Uterus (tissue), 2 donors: ENCODE measurements at regions not wholly inside any gene's neighbourhood (a gene's known extent, or its start where the extent isn't known, plus 50 kb on each side); places are given as distances from the start of the nearest gene placed in this dataset.

Source experiments
- POLR2A ChIP-seq, 2 donors: fragments of 450-650 bp; IDR thresholded peaks; one replicate each; pipeline ENCODE4 v1.6.1; 2016; ENCODE audit warnings: antibody characterized with exemption in 2 of 2, mild to moderate bottlenecking in 1 of 2, moderate library complexity in 1 of 2
- TF ChIP-seq, protein P1 (sequence below), 4 experiments: fragments of 200-600 bp in 2 of 4; fragments of 450-650 bp in 2 of 4; sonication (generic) in 2 of 4; IDR thresholded peaks; one replicate each; pipeline ENCODE4 v1.5.1; 2016 to 2019; ENCODE audit warnings: antibody characterized with exemption in 4 of 4, mild to moderate bottlenecking in 2 of 4, moderate library complexity in 1 of 4

DNA sequence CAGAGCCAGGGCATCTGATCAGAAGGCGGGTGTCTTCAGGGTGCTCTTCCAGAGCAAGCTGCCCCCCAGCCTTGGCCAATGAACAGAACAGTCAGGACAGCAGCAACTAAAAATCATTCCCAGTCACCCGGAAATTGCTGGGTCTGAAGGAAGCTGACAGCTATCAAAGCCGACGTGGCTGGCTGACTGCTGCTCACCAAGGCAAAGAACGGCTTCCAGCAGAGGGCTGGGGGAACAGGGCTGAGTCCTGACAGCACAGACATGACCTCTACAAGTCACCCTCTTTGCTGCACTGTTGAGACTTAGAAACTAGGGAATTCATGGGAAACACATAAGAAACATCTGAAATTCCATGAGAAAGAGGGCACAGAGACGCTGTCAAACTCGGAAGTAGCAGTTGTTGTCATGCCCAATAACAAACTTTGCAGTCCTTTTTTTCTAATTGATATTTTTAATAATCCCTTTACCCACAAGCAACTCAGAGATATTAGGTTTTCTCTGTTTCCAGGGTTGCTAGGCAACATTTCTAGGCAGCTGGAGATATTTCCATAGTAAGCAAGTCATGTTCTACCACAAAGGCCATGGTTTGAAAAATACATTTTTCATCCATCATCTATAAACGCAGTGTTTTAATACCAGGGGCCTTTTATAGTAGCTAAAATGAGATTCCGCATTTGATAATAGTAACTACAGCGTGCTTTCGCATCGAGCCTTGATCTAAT lies 365.2 kb downstream of the SEC23A start:
- TF ChIP-seq, protein P1, sequence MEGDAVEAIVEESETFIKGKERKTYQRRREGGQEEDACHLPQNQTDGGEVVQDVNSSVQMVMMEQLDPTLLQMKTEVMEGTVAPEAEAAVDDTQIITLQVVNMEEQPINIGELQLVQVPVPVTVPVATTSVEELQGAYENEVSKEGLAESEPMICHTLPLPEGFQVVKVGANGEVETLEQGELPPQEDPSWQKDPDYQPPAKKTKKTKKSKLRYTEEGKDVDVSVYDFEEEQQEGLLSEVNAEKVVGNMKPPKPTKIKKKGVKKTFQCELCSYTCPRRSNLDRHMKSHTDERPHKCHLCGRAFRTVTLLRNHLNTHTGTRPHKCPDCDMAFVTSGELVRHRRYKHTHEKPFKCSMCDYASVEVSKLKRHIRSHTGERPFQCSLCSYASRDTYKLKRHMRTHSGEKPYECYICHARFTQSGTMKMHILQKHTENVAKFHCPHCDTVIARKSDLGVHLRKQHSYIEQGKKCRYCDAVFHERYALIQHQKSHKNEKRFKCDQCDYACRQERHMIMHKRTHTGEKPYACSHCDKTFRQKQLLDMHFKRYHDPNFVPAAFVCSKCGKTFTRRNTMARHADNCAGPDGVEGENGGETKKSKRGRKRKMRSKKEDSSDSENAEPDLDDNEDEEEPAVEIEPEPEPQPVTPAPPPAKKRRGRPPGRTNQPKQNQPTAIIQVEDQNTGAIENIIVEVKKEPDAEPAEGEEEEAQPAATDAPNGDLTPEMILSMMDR (IDR thresholded peaks at IDR 0.05) = no peak
- no peak for TF ChIP-seq POLR2A (IDR thresholded peaks at IDR 0.05)
